Right lobe of liver (tissue), 6 donors: ENCODE measurements at regions not wholly inside any gene's neighbourhood (a gene's known extent, or its start where the extent isn't known, plus 50 kb on each side); places are given as distances from the start of the nearest gene placed in this dataset.
"Not testable (repeated sequence)": the region's sequence is repeated elsewhere in the genome, so short reads cannot be mapped to it uniquely, and the experiment has no call there.

ENCODE experiments used
- ATAC-seq, 4 donors: fragments of 200-7000 bp; cut with Tn5 transposase; one replicate each; pipeline ENCODE4 v1.9.1; 2020; ENCODE audit warnings: mild to moderate bottlenecking in 4 of 4, moderate library complexity in 4 of 4
- DNase-seq, 3 donors: peaks; one replicate each; pipeline ENCODE4 v3.0.0-alpha.2; 2020
- H3K27ac ChIP-seq, 3 donors: fragments of 200-600 bp; one replicate each; pipeline ENCODE4 v1.8.0; 2022
- H3K27me3 ChIP-seq, 2 donors: fragments of 200-600 bp; one replicate each; pipeline ENCODE4 v1.8.0; 2022
- H3K36me3 ChIP-seq, 4 donors: fragments of 200-600 bp; sonication (generic) in 1 of 4; one replicate each; pipeline versions ENCODE4 v1.5.1 to v1.8.0; 2017 to 2022; ENCODE audit warnings: control low read depth in 1 of 4
- H3K4me1 ChIP-seq, 4 donors: fragments of 200-600 bp; sonication (generic) in 1 of 4; one replicate each; pipeline versions ENCODE4 v1.5.1 to v1.8.0; 2017 to 2022; ENCODE audit warnings: control low read depth in 1 of 4
- H3K4me3 ChIP-seq, 3 donors: fragments of 200-600 bp; one replicate each; pipeline ENCODE4 v1.8.0; 2022
- H3K9me3 ChIP-seq, 4 donors: fragments of 200-600 bp; sonication (generic) in 1 of 4; one replicate each; pipeline versions ENCODE4 v1.5.1 to v1.8.0; 2017 to 2022; ENCODE audit warnings: control low read depth in 1 of 4
- WGBS: methylation state at CpG from one replicate; pipeline ENCODE4 v1.1.6; 2018; ENCODE audit warnings: low coverage, low lambda C conversion rate; ENCODE audit not compliant: insufficient coverage; ENCODE audit errors: missing lambda C conversion rate; 5-methylcytosine and 5-hydroxymethylcytosine counted together
- intact Hi-C, 2 donors: fragments of 100-400 bp; cut with DNase I; formaldehyde crosslinking; loops; one replicate each; pipeline versions ENCODE4 v1.11.2 to v1.14.1; 2022
- TF ChIP-seq, protein P1 (sequence below), 4 donors: fragments of 200-600 bp in 3 of 4; fragments of 450-650 bp in 1 of 4; IDR thresholded peaks; one replicate each; pipeline versions ENCODE4 v1.5.1 to v1.8.0; 2016 to 2022; ENCODE audit warnings: antibody characterized with exemption in 4 of 4, mild to moderate bottlenecking in 2 of 4
- donor health status: DM: no; HTN: yes; CAD: no.
- donor health status: DM: no; HTN: no; CAD: no.
- donor health status: DM: no; HTN: no; CAD: no.
- donor health status: DM: no; HTN: yes; CAD: no.
- donor health status: DM: no; HTN: yes; CAD: no.

DNA sequence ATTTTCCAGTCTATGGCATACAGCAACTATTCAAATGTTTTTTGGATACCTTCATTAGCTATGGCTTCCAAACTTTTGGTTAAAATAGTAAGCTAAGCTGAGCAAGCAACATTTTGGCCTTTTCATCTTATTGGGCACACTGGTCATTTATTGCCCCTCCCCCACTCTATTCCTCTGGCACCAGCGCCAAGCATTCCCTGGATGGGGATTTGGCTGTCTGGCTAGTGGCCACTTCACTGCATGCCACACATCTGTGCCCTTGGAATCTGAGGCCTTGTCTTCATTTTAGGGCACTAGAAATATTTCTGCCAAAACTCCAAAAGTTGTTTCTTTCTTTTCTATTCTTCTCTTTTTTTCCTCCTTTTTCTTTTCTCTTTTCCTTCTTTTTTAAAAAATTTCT, 305.8 kb upstream of the POTED start:
- H3K4me1 ChIP-seq, H3K36me3 ChIP-seq, intact Hi-C loops, H3K27ac ChIP-seq, DNase-seq, H3K4me3 ChIP-seq, H3K27me3 ChIP-seq, H3K9me3 ChIP-seq: not testable (repeated sequence)
- WGBS, result no CpG with 5 or more reads among the region's 1 CpG
- peak; percentile 29 to 77 (median 62) for ATAC-seq

DNA sequence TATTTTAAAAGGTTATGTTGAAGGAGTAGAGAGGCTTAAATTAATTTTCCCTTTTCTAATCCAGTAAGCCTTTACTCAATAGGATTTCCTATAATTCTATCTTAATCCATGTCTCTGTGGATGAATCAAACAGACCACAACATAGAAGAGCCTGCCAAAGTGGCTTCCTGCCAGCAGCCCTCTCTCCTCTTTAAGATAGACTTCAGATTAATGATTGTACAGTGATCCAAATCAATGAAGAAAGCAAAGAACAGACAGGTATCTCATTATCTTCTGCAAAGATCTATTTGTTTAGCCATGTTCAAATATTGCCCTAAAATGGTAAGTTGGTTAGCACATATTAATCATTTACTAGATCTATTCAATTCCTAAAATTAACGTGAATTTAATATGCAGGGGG, 304.7 kb upstream of the POTED start:
- ATAC-seq, result peak; percentile 81 to 94 (median 90)
- WGBS, result 10% methylated on average over 1 of the region's 1 CpG
- H3K36me3 ChIP-seq, H3K4me1 ChIP-seq, intact Hi-C loops, H3K27me3 ChIP-seq, H3K4me3 ChIP-seq, H3K9me3 ChIP-seq: not testable (repeated sequence)
- peak in 2 of 3 donors; percentile 39 to 47 for DNase-seq
- peak overlapping the region in 1 of 3 donors; percentile 47 for H3K27ac ChIP-seq

DNA sequence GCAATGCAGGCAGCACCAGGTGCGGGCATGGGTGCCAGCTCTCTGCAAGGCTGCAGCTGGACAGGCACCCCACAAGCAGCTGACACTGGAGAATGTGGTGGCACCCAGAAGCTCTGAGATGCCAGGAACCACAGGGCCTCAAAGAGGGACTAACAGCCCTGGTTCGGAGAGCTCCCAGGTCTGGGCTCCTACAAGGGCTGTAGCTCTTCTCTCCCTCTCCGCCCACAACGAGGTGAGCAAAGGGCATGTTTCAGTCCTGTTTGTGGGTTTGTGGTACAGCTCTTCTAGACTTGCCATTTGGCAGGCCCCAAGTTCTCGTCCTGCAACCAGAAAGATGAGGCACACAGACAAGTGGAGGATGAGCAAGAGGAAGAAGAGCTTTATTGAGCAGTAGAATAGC, 299.5 kb upstream of the POTED start:
- H3K4me3 ChIP-seq, result not testable (repeated sequence)

DNA sequence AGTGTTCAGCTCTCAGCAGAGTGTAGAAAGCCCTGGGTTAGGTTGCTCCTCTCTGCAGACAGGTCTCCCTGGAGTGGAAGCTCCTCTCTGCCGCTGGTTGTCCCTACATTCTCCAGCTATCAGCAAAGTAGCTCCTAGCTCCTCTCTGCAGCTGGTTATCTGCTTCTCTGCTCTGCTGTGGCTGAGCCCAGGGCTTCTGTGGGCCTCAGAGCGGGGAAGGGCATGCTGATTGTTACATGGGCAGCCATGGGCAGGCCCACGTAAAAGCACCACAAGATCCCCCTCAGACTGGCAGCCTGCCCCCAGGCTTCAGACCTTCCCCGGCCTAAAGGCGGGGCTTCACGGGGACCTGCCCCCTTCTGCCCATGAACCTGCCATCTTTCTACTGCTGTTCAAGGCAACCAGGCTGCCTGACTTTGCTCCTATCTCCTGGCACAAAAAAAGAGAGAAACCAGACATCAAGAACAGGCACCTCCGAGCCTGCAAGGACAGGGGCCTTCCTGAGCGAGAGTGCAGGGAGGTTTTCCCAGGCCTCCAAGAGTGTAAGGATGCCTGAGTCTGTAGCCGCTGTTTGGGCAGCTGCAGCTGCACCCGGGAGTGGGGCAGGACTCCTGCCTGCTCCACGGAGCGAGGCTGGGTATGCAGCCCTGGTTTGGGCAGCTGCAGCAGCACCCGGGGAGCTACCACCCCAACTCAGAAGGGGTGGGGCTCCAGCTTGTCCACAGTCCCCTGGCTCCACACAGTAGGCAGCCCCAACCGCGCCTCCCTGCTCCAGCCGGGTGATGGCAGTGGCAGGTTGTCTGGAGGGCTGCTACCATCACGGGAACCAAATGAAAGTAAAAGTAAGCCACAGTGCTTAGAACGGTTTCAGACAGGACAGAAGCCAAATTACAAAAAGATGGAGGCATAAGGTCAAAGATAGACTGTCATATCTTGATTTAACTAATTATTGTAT, 298.7 kb upstream of the POTED start:
- intact Hi-C loops, H3K36me3 ChIP-seq, H3K4me3 ChIP-seq, H3K27ac ChIP-seq, H3K4me1 ChIP-seq, DNase-seq, H3K27me3 ChIP-seq, H3K9me3 ChIP-seq: not testable (repeated sequence)
- WGBS, result 36% methylated on average over 1 of the region's 18 CpGs
- ATAC-seq, result peak; percentile 26 to 73 (median 68)

More for the DNA sequence above, 299.5 kb upstream of the POTED start:
- ATAC-seq, result peak in 3 of 4 donors; percentile 21 to 54 (median 44)
- H3K27me3 ChIP-seq, H3K36me3 ChIP-seq, H3K27ac ChIP-seq, H3K9me3 ChIP-seq, DNase-seq, intact Hi-C loops, H3K4me1 ChIP-seq: not testable (repeated sequence)
- 64% methylated on average over 4 of the region's 5 CpGs for WGBS

DNA sequence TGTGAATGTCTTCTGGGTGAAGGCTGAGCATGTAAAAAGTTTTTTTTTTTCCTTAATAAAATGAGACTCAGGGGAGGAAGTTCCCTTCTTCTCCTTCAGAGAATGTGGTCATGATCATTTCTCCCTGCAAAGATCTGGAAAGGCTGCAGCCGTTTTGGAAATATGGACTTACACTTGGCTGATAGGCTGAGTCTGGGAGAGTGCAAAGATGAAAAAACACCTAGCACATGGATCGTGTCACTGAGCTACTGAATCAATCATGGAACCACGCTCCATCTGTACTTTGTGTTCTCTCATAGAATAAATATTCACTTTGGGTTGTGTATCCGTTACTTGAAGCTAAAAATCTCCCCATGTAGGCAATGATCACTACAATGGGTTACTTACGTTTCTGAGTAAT, 290.9 kb upstream of the POTED start:
- H3K27me3 ChIP-seq, H3K27ac ChIP-seq, H3K36me3 ChIP-seq, DNase-seq, H3K4me1 ChIP-seq, H3K9me3 ChIP-seq, intact Hi-C loops, H3K4me3 ChIP-seq: not testable (repeated sequence)
- ATAC-seq, result peak in 2 of 4 donors; percentile 38 to 59
- 22% methylated on average over 5 of the region's 5 CpGs for WGBS

DNA sequence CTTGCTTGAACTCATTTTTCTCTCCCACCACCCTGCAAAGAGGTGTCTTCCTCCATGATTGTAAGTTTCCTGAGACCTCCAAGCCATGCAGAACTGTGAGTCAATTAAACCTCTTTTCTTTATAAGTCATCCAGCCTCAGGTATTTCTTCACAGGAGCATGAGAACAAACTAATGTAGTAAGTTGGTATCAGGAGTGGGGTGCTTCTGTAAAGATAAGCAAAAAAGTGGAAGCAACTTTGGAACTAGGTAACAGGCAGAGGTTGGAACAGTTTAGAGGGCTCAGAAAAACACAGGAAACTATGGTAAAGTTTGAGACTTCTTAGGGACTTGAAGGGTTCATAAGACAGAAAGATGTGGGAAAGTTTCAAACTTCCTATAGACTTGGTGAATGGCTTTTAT, 287.7 kb upstream of the POTED start:
- H3K4me1 ChIP-seq, H3K36me3 ChIP-seq, H3K27me3 ChIP-seq, H3K9me3 ChIP-seq, H3K27ac ChIP-seq, intact Hi-C loops, H3K4me3 ChIP-seq, DNase-seq, ATAC-seq: not testable (repeated sequence)

DNA sequence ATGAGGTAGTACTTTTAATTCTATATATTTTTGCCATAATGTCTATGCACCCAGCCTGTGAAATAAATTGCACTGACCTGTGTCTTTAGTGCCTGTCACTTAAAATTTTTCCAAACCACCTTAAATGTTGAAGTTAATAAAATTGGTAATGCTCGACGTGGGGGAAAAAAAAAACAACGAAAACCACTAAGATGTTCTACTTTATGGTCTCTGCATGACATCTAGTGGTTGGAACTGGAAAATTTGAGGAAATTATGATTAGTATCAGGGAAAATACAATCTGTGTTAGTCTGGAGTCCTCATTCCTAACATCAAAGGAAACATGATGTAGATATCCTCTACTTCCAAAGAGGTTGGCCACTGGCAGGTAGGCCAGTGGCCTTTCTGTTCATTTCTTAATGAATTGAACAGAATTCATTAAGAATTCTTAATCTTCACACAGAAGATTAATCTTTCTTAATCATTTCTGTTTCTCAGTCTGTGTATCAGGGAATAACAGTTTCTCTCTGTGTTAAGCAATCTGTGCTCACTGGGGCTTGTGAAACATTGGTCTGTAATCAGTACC, 268.8 kb upstream of the POTED start:
- DNase-seq, H3K4me3 ChIP-seq, H3K27me3 ChIP-seq, H3K27ac ChIP-seq, H3K36me3 ChIP-seq, H3K9me3 ChIP-seq, H3K4me1 ChIP-seq, intact Hi-C loops: not testable (repeated sequence)
- 0% methylated on average over 2 of the region's 3 CpGs for WGBS
- peak; percentile 32 to 55 (median 53) for ATAC-seq
- TF ChIP-seq, protein P1, sequence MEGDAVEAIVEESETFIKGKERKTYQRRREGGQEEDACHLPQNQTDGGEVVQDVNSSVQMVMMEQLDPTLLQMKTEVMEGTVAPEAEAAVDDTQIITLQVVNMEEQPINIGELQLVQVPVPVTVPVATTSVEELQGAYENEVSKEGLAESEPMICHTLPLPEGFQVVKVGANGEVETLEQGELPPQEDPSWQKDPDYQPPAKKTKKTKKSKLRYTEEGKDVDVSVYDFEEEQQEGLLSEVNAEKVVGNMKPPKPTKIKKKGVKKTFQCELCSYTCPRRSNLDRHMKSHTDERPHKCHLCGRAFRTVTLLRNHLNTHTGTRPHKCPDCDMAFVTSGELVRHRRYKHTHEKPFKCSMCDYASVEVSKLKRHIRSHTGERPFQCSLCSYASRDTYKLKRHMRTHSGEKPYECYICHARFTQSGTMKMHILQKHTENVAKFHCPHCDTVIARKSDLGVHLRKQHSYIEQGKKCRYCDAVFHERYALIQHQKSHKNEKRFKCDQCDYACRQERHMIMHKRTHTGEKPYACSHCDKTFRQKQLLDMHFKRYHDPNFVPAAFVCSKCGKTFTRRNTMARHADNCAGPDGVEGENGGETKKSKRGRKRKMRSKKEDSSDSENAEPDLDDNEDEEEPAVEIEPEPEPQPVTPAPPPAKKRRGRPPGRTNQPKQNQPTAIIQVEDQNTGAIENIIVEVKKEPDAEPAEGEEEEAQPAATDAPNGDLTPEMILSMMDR (IDR thresholded peaks at IDR 0.05), result peak in 2 of 4 donors; percentile 22 to 29

DNA sequence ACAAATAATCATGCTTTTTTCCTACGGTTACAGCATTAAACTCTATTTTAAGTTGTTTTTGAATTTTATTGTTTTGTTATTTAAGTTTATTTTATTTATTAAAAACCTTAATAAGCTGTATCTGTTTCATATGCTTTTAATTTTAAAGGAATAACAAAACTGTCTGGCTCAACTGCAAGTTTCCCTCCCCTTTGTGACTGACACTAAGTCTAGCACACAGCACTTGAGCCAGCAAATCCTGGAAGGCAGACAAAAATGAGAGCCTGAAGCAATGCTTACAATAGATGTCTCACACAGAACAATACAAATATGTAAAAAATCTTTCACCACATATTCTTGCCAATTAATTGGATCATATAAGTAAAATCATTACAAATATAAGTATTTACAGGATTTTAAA, 258.1 kb upstream of the POTED start:
- DNase-seq, ATAC-seq: not testable (repeated sequence)

DNA sequence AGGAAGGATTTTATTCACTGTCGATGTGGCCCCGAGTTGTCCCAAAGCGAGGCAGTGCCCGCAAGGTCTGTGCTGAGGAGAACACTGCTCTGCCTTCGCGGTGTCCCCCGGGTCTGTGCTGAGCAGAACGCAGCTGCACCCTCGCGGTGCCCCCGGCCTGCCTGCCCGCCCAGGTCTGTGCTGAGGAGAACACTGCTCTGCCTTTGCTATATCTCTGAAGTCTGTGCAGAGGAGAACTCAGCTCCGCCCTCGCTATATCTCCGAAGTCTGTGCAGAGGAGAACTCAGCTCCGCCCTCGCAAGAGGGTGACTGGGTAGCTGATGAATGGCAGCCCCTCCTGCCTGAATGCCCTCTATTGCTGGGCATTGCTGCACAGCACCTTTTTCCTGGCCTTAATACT, 249.4 kb upstream of the POTED start:
- not testable (repeated sequence) for H3K27ac ChIP-seq, DNase-seq
- WGBS, result 60% methylated on average over 2 of the region's 17 CpGs

More for the DNA sequence above, 258.1 kb upstream of the POTED start:
- H3K27me3 ChIP-seq, H3K36me3 ChIP-seq, H3K4me1 ChIP-seq, intact Hi-C loops, H3K4me3 ChIP-seq, H3K9me3 ChIP-seq, H3K27ac ChIP-seq: not testable (repeated sequence)
- 60% methylated on average over 1 of the region's 1 CpG for WGBS

More for the DNA sequence above, 249.4 kb upstream of the POTED start:
- H3K4me1 ChIP-seq, intact Hi-C loops, ATAC-seq, H3K4me3 ChIP-seq, H3K9me3 ChIP-seq, H3K27me3 ChIP-seq, H3K36me3 ChIP-seq: not testable (repeated sequence)
